ENCODE measurements at regions not wholly inside any gene's neighbourhood (a gene's known extent, or its start where the extent isn't known, plus 50 kb on each side); places are given as distances from the start of the nearest gene placed in this dataset.

DNA sequence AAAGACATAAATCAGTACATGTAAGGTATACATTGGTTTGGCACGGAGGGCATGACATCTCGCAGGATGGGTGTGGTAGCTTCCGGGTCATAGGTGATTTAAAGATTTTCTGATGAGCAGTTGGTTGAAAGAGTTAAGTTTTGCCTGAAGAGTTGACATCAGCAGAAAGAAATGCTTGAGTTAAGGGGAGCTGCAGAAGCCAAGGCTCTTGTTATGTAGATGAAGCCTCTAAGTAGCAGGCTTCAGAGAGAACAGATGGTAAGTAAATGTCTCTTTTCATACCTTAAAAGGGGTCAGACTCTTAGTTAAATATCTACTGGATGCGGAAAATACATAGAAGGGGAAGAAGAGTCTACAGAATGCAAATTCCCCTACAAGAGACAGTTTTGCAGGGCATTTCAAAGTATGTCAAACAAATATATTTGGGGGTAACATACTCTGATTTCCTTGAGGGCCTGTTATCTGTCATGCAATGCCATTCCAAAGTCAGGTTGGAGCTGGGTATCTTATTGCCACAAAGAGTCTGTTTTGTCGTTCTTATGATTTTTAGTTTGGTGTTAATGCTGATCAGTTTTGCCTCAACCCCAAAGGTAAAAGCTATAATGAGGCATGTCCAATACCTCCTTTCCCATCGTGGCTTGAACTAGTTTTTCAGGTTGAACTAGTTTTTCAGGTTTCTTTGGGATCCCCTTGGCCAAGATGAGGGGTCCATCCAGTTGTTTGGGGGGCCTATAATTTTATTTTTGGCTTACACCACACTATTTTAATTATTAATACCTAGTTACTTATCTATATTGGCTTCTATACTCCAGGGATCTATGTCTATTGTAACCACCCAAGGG is 67.0 kb downstream of the PTHLH start:
- BruUV-seq (replicated peaks), result no TSS peak
- RAD21 ChIA-PET (ENCODE audit: unreplicated experiment), result interaction anchor here (1.4 kb wide), 1 partner anchor 43 kb away, joined by 3 read pairs; no protein-coding TSS in a partner anchor
- Histone ChIP-seq H3K27me3 (replicated peaks in 1 of 2; ENCODE audit: control insufficient read depth in 2 of 2, insufficient read depth in 2 of 2, low read length in 1 of 2) (no peaks in the 10 kb centered on the region), H3K4me3 (no peak overlapping the region), H3K9ac (ENCODE audit: control insufficient read depth, insufficient read depth, low read length) (no peak overlapping the region), H3K9me3 (replicated peaks; ENCODE audit: control insufficient read depth, insufficient read depth, low read length) (no peaks in the 10 kb centered on the region; the same call in 2 of the 3 replicates), H3K36me3 (ENCODE audit: control insufficient read depth in 2 of 2, insufficient read depth in 2 of 2, low read length in 1 of 2) (no peaks in the 10 kb centered on the region), H2AFZ (ENCODE audit: control insufficient read depth, low read depth, low read length) (no peak overlapping the region), H3K4me1 (ENCODE audit: control insufficient read depth, insufficient read depth, low read length) (peaks cover 4% of the 10 kb centered on the region), H3K27ac (ENCODE audit: control insufficient read depth, insufficient read depth) (no peak overlapping the region), H3K79me2 (ENCODE audit: control insufficient read depth, insufficient read depth, low read length) (no peaks in the 10 kb centered on the region), H3K4me2 (ENCODE audit: control insufficient read depth, insufficient read depth) (no peak overlapping the region), H4K20me1 (ENCODE audit: control insufficient read depth, insufficient read depth) (no peaks in the 10 kb centered on the region)
- CTCF ChIA-PET, result no interaction called here
- intact Hi-C loops (cut with micrococcal nuclease; ENCODE audit: unreplicated experiment), result no loop called here
- ATAC-seq (no peak), DNase-seq (ENCODE audit: low read depth, low spot score) (no peak), FAIRE-seq (no peak)
- TF ChIP-seq, protein P1, sequence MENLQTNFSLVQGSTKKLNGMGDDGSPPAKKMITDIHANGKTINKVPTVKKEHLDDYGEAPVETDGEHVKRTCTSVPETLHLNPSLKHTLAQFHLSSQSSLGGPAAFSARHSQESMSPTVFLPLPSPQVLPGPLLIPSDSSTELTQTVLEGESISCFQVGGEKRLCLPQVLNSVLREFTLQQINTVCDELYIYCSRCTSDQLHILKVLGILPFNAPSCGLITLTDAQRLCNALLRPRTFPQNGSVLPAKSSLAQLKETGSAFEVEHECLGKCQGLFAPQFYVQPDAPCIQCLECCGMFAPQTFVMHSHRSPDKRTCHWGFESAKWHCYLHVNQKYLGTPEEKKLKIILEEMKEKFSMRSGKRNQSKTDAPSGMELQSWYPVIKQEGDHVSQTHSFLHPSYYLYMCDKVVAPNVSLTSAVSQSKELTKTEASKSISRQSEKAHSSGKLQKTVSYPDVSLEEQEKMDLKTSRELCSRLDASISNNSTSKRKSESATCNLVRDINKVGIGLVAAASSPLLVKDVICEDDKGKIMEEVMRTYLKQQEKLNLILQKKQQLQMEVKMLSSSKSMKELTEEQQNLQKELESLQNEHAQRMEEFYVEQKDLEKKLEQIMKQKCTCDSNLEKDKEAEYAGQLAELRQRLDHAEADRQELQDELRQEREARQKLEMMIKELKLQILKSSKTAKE (IDR thresholded peaks at IDR 0.05; ENCODE audit: low read depth, poor library complexity, severe bottlenecking), result no peak
- TF ChIP-seq ATF7 (IDR thresholded peaks at IDR 0.05; ENCODE audit: low read depth), result no peak
- TF ChIP-seq, protein P2, sequence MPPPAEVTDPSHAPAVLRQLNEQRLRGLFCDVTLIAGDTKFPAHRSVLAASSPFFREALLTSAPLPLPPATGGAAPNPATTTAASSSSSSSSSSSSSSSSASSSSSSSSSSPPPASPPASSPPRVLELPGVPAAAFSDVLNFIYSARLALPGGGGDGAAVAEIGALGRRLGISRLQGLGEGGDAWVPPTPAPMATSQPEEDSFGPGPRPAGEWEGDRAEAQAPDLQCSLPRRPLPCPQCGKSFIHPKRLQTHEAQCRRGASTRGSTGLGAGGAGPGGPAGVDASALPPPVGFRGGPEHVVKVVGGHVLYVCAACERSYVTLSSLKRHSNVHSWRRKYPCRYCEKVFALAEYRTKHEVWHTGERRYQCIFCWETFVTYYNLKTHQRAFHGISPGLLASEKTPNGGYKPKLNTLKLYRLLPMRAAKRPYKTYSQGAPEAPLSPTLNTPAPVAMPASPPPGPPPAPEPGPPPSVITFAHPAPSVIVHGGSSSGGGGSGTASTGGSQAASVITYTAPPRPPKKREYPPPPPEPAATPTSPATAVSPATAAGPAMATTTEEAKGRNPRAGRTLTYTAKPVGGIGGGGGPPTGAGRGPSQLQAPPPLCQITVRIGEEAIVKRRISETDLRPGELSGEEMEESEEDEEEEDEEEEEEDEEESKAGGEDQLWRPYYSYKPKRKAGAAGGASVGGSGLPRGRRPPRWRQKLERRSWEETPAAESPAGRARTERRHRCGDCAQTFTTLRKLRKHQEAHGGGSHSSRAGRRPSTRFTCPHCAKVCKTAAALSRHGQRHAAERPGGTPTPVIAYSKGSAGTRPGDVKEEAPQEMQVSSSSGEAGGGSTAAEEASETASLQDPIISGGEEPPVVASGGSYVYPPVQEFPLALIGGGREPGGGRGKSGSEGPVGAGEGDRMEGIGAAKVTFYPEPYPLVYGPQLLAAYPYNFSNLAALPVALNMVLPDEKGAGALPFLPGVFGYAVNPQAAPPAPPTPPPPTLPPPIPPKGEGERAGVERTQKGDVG (CRISPR knock-in tag; IDR thresholded peaks at IDR 0.05), result no peak
- SMC1A ChIA-PET (ENCODE audit: uncharacterized antibody, unreplicated experiment), result interaction anchor here (1.0 to 1.5 kb wide), 3 partner anchors 11 to 16 kb away, joined by 3 to 5 read pairs (median 3); no protein-coding TSS in a partner anchor
- POLR2A ChIA-PET, result no interaction called here
- 72% methylated on average over 6 of the region's 6 CpGs for WGBS (ENCODE audit: insufficient coverage, insufficient replicate concordance, low lambda C conversion rate, missing lambda C conversion rate)
- in situ Hi-C loops (cut with MboI), result no loop called here

Measured in GM12878 (cell line).